Stimulated activated CD8-positive, alpha-beta memory T cell treated with anti-CD3 and anti-CD28 coated beads, Interleukin-2, amount 100 ng/mL, for 48 hours (primary cell): ENCODE measurements at regions not wholly inside any gene's neighbourhood (a gene's known extent, or its start where the extent isn't known, plus 50 kb on each side); places are given as distances from the start of the nearest gene placed in this dataset.
"Not testable (repeated sequence)": the region's sequence is repeated elsewhere in the genome, so short reads cannot be mapped to it uniquely, and the experiment has no call there.

Source experiments
- DNase-seq, 2 donors: peaks; one replicate each; pipeline ENCODE4 v3.0.0-alpha.2; 2020; ENCODE audit warnings: low read depth in 2 of 2

DNA sequence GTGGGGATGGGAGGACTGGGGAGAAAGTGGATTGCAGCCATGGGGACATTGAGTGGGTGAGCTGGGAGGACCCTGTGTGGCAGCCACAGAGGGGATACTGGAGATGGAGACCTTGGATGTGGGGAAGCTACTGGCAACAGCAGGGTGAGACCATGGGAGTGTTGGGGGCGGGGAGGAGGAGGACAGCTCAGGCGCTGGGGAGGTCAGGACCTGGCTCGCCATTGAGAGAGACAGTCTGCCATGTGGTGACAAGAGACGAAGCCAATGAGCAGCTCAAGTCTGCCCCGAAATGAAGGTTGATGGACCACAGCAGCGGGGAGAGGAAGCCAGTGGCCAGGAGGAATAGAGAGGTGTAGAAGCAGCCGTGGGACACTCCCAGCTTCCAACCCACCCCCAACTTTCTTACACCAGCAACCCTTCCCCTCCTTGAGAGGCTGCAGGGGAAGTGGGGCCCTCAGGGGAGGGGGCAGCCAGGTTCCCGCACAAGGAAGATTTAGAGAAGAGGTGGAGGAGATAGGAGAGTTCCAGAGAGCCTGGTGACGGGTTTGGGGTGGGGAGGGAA lies 118.1 kb downstream of the ASB7 start:
- DNase-seq, result no peak

DNA sequence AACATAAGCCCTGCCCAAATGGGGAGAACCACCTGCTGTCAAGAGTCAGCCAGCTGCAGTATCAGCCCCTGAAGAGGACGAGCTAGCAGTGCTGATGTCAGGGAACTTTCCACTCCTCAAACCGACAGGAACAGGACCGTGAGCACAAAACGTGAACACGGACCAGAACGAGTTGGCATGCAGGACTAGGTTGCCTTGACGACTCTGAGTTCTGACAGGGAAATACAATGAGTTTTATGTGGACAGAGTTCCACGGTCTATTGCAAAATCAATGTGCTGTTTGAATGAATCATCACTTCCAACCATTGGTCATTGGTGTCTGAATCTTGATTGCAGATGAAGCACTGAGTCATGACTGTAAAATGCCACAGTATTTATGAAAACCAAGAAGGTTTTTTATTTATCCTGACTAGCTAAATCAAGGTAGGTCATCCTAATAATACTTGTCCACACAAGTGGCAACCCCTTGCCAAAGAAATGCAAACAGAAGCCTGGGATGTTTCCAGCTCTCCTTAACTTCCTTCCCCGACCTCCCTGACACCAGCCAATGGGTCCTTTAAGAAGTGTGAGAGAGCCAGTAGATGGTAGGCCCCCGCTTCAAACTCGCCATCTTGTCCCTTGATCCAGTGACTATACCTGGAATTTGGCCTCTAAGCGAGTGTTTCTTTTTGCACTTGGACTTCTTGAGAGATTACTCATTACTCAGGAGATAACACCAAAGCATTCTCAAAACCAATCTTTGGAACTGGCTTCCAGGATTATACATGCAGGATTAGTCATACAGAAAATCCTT lies 119.6 kb downstream of the ASB7 start:
- DNase-seq, result no peak

DNA sequence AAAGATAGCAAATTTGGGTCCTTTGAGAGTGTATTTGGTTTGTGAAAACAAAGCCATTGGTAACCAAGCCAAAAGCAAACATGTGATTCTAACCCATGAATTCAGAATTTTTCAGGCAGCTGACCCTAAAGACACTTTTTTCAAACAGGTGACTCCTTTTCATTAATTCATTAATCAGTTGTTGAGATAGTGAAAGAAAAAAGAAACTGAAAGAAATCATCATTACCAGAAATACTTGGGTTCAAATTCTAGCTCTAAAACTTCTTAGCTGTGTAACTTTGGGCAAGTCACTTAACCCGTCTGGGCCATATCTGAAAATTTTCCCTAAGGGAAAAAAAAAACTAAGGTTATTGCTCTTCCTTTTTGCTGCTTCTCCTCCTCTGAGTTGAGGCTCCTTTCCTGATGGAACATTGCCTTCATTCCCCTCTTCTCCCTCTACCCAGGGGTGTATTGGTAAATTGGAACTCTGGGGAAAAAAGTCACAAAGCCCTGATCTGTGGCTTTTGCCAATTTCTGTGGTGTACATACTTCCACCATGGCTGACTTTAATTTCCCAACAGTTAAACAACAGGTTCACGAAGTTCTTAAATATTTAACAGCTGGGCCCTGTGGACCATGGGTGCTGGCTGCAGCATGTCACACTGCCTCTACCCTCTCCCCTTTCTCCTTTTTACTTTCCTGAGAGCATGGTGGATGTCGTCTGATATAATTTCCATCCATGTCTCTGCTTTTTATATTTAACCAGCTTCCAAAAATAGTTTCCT lies 120.3 kb downstream of the ASB7 start:
- no peak for DNase-seq

DNA sequence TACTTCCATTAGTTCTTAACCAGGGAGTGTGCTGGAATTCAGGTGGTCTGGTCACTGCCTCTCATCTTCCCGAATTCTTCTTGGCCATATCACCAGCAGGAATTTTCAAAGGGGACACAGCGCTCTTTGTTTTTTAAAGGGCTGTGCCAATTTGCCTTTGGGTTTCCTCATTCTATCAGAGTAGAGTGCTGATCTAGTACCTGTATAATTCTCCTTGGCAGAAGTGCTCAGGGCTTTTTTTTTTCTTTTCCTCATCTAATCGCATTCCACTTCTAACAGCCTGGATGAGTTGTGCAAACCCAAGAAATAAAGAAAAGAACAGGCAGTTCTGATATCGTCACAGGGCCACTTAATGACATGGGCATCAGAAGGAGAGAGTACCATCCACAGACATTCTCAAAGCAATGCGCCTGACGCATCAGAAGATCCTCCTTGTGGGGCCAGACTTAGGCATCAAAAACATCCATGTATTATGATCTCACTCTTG lies 121.0 kb downstream of the ASB7 start:
- DNase-seq, result no peak

DNA sequence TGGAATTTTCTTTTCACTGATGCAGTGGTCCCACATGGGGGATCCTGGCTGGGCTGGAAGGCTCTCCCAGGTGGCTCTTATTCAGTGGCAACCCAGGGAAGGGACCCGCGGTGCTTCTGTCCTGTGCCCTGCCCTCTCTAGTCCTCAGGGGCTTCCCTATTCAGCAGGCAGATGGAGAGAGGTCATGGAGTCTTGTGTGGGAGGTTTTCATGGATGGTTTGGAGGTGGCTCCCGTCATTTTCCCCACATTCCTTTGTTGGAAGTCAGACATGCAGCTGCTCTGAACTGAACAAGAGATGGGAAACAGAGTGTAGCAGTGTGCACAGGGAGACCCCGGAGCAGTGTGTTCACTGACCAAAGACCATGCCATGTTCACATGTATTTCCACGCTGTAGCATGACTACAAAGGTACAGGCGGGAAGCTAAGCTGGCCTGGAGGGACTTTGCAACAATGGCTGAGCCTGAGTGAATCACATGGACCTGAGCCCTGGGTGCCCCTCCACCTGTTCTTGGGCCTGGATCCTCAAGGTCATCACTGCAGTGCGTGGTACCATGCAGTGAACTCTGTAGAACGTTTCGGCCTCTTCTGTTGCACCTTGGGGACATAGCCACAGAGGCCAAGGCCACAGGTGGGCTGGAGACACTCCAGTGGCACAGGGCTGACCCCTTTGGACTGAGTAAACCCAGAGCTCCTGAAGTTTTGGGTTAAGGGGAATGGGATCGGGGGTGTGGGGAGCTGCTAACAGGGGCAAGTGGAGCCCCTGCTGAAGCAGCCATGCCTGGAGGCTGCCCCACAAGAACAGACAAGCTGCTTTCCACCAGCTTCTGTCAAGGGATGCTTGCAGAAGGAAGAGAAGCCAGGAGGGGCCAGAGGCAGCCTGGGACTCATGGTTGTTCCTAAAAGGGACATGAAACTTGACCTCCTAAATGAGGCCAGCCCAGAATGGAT lies 123.0 kb downstream of the ASB7 start:
- DNase-seq, result no peak

DNA sequence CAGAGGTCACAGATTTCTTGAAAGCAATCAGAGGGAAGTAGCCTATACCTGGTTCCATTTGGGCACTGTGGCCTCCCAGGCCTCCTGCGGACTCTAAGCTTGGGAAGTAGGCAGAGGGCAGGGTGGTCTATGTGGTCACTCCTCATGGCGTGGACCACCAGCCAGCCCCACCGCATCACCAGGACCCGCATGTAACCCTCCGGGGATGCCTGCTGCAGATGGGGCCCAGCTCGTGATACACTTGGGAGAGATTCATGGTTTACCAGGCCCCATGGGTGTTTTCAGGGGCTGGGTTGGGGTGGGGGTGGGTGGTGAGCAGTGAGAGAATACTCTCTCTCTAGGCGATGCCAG lies 123.7 kb downstream of the ASB7 start:
- no peak for DNase-seq

DNA sequence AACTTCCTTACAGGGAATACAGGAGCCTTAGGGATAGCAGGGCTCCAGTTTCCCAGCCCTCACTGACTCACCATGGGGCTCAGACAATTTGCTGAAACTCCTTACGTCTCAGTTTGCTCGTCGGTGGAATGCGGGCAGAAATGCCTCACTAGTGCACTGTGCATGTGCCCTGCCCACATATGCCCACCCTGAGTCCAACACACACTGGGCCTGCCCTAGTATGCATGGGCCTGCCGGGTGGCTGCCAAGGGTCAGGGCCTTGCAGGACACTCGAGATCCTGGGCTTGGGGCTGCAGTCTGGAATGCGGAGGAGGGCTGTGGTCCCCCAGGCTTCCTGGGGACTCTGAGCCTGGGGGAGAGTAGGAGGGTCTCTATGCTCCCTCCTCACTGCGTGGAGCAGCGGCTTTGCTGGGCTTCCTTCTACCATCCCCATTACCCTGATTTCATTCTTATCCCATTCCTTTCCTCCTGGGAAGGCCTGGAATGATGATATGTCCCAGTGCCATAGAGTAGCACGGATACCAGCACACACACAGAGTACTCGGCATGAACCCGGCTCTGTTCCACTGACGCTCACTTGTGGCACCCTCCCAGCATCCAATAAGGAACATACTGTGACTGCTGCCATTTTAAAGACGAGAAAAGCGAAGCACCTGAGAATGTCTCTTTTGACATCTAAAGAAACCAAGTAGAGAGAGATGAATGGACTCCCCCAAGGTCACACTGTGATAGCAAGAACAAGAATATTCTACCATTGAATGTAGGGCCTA lies 124.2 kb downstream of the ASB7 start:
- no peak for DNase-seq

DNA sequence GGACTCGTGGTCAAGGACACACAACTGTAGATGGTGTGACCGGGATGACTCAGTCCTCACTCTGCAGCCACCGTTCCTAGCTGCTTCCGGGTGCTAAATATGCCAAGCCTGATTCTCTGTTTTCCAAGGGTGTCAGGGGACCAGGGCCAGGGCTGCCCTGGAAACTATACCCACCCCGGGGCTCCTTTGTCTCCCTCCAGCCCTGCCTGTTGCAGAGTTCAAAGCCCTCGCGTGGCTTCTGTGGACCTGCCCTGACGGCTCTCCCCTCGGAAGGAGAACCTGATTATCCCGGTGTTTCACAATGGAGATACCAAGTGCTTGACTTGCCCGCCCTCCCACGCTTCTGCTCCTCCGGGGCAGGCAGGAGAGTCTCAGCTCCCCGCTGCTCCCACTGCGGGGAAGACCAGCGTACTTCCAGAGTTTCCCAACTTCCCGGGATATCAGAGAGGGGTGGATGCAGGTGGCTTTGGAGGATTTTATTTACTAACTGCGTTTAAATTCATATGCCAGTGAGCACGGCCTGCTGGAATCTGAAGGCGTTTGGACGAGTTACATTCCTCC lies 125.0 kb downstream of the ASB7 start:
- no peak for DNase-seq

DNA sequence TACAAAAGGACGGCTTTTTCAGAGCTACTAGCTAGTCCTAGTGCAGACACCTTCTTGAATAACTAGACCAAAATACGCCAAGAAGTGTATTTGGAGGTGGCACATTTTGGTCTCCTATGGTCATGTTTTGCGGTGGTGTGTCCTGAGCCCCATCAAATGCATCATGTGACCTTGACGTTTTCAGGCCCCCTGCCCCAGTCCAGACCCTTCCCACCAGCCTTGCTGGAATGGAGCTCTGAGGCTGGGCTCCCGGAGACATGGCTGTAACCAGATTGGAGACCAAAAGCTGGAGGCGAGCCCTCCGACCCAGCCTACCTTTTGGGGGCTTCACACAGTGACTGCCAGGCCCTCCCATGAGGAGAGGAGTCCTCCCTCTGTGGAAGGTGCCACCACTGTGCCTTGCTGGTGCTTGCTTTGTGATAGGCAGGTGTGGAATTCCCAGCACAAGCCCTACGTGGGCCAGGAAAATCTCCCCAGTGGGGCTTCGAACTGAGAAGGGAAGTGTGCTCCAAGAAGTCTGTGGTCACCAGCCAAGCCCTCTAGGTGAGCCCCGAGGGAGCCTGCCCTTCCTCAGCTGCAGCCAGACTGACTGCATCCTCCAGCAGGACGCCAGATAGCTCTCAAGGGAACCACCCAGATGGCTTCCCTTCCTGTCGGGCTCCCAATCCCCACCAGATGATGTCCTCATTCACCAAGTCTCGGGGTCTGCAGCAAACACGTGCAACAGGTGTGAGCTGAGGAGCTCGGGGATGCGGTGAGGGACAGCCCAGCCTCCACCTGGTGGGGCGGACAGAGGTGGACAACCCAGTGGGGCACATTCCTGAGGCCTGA lies 126.2 kb downstream of the ASB7 start:
- DNase-seq, result no peak

DNA sequence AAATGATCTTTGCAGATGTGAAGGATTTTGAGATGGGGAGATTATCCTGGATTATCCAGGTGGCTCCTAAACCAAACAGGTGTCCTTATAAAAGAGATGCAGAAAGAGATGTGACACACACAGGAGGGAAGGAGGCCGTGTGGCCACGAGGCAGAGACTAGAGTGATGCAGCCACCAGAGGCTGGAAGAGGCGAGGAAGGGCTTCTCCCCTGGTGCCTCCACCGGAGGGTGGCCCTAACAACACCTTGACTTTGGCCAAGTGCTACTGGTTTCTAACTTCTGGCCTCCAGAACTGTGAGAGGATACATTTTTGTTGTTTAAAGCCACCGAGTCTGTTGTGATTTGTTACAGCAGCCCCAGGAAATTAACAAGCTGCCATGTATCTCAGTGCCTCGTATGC lies 127.1 kb downstream of the ASB7 start:
- no peak for DNase-seq

DNA sequence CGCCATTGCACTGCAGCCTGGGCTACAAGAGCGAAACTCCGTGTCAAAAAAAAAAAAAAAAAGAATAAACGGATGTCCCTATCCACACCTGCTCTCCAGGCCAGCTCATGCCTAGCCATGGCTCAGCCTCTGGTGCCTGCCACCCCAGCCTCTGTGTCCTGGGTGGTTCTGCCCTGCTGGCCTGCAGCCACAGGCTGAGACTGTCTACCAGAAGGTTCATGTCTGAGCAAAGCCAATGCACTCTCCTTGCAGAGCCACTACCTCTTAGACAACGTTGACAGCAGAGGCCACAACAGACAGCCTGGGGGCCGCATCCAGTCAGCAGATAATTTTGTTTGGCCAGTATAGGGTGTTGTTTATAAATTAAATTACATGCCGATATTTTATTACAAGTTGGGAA lies 127.7 kb downstream of the ASB7 start:
- DNase-seq, result no peak

DNA sequence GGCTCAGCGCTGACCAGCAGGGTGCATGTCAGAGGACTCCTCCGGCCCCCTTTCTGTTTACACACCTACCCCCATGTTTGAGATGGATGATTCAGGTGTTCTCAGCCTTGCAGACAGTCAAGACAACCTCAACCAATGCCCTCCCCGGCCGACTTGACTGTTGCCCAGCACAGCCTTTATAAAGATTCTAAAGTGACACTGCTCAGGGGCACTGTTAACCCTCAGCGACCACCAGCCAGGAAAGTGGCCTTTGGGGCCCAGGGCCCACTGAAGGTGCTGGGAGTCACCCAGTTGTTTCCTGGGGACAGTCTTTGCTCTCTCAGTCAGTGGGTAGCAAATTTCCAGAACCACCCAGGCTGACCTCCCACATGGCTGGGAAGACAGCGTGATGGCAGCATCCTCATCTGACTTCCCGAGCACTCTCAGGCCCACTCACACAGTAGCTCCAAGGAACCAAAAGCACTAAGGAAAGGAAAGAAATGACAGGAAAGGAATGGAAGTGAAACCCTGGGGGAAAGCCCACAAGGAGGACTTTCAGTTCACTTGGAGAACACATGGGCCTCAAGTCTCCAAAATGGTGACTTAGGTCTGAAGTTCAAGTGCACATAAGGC lies 128.4 kb downstream of the ASB7 start:
- no peak for DNase-seq

DNA sequence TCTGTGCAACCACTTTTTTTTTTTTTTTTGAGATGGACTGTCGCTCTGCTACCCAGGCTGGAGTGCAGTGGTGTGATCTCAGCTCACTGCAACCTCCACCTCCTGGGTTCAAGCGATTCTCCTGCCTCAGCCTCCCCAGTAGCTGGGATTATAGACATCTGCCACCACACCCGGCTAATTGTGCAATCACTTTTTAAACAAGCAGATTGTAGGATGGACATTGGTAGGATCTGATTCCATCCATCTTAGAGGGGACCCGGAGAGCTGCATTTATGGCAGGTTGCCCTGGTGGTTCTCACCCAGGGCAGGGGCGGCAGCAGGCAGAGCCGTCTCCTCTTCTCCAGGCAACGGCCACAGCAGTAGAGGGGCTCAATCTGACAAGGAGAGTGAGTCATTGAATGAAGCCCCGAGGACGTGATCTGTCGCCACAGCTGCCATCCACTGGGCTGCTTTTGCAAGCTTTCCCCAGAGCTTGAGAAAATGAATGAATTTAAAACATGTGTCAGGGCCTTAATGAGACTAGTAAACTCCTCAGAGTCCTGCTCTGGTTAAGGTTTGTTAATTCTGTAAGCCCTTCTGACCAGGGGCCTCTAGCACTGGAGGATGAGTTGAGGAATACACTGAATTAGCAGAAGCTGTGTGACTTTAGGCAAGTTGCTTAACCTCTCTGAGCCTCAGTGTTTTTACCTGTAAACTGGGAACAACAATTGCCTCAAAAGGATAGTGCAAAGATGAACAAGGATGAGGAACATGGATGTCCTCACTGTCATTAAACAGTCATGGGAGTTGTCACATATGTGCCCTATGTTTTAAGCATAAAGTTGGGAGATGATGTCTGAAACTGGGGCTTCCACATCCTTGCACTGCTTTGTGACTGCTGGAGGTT lies 129.1 kb downstream of the ASB7 start:
- DNase-seq, result no peak

DNA sequence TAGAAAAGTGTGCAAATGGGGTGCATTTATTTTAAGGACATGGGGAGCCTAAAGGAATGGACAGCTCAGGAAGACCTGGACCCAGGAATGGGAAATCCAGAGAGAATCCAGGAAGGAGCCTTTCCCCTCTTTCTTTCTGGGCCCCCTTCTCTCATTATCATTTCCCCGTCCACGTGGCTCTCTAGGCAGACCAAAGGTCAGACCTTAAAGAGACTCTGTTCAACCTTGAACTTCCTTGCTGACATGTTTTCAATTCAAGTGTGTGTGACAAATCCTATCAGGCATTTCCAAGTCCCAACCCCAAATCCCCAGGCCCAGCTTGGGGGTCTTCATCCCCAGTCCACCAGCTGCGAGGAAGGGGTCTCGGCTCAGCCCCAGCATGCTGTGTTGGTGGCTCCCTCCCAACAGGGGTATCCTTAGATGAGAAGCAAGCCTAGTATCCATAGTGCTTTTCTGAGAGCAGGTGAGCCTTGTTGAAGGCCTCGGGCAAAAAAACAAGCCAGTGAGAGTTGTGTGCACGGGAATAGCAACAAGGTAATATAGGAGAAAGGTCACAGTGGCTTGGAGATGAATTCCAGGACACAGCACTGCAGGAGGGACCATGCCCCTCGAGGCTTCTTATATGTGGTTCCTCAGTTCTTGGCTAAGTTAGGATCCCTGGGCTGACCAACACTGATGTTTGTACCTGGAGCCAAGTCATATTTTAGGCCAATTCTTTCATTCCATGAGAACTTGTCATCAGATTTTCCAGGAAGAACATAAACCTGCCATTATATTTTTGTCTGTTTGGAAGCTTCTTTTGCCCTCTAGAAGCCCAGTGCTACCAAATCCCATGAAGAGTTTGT lies 130.0 kb downstream of the ASB7 start:
- DNase-seq, result no peak

DNA sequence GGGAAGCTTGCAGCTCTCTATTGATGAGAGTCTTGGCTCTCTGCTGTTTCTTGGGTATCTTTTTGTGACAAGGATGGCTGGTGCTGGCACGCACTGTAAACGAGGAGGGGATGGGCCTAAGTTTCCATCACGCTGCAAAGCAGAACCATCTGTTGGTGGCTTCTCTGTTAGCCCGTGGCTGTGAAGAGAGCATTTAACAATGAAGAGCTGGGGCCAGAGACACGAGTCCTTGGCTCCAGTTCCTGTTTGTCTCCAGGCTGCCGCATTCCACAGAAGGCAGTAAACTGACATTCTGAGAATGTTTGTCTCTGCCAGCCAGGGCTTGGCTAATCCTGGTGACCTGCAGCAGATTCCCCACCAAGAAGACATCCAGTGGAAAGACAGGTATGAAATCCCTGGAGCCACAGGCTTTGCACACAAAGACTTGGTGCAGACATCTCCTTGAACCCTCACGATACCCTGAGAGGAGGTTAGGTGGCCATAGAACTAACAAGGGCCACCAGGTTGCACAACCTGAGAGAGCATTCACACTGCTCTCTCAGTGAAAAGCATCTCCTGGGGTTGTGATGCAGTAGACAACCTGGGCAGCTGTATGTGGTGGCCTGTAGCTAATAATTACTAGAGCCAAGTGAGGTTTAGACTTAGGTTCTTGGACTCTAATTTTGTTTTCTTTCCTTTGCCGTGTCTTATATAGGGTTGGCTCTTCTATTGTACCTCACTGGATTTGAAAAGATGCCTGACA lies 130.9 kb downstream of the ASB7 start:
- no peak for DNase-seq

DNA sequence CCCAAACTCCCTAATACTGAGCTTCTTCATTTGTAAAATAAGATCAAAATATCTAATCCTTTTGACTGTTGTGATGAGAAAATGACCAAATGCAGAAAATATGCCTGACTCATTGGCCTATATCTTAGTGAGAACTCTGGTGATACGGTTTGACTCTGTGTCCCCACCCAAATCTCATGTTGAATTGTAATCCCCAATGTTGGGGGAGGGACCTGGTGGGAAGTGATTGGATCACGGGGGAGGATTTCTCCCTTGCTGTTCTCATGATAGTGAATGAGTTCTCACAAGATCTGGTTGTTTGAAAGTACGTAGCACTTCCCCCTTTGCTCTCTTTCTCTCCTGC lies 131.4 kb downstream of the ASB7 start:
- not testable (repeated sequence) for DNase-seq

DNA sequence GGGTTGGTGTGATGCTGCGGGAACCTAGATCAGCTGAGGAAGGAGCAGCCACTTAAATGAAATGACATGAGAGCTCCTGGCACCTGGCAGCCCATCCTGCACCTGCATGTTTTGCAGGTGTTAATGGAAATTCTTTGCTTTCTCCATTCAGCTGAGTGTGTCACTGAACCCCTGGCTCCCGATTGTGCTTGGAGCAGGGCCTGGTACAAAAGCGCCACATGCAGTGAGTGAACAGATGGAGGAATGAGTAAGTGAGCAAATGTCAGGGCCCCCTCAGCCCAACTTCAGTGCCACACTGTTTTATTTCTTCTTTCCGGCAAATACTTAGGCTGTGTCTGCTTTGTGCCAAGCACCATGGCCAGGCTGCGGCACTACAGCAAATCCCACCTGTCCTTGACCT lies 132.2 kb downstream of the ASB7 start:
- DNase-seq, result no peak
